Choroid plexus epithelial cell (primary cell): ENCODE measurements at regions not wholly inside any gene's neighbourhood (a gene's known extent, or its start where the extent isn't known, plus 50 kb on each side); places are given as distances from the start of the nearest gene placed in this dataset.
A peak's percentile ranks its signal among the peaks of the same experiment; 100 is the strongest.

Source experiments
- DNase-seq: peaks from one replicate; pipeline ENCODE4 v3.0.0-alpha.2; 2010; ENCODE audit warnings: low read depth
- H3K4me3 ChIP-seq: 2 replicates; pipeline ENCODE4 v1.5.1; 2011; ENCODE audit warnings: low read depth, mild to moderate bottlenecking, control low read depth, low read length, moderate library complexity
- TF ChIP-seq, protein P1 (sequence below): conservative IDR thresholded peaks from 2 replicates; pipeline ENCODE4 v1.5.1; 2011; ENCODE audit warnings: low read depth, mild to moderate bottlenecking, control low read depth, inconsistent platforms, low read length, moderate library complexity

DNA sequence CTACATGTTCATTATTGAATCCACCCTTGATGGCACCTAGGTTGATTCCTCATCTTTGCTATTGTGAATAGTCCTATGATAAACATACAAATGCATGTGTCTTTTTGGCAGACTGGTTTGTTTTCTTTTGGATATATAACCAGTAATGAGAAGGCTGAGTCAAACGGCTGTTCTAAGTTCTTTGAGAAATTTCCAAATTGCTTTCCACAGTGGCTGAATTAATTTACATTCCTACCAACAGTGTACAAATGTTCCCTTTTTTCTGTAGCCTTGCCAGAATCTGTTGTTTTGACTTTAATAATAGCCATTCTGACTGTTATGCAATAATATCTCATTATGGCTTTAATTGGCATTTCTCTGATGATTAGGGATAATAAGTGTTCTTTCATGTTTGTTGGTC, 184.9 kb downstream of the CASP12 start:
- DNase-seq = peak; percentile 48

DNA sequence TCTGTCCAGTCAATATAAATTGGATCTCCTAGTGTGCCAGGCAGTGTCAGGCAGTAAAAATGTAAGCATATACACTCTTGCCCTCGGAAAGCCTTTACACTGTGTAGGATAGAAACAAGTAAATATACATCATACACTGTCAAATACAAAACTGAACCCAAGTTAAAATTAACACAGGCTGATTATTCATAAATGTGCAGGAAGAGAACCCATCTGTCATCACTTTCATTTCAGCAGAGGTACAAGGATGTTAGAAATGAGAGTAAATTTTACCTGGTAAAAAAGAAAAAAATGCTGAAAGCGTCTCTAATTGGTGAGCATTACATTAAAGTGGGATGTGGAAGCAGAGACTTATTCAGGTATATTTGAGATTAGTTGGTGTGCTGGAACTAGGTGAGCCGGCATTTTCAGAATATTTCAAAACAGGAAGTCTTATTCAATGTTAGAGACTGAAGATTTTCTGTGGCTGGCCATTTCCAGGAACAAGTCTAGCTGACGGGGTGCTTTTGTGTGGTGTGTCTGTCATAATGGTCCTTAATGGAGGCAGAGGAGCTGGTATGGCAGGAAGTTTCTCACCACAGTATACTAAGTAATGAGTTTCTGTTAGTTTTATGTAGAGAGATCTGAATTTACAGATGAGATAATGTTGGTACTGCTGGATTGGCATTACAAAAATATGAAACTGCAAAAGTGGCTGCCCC, 192.6 kb downstream of the CASP12 start:
- peak; percentile 63 for DNase-seq
- TF ChIP-seq, protein P1, sequence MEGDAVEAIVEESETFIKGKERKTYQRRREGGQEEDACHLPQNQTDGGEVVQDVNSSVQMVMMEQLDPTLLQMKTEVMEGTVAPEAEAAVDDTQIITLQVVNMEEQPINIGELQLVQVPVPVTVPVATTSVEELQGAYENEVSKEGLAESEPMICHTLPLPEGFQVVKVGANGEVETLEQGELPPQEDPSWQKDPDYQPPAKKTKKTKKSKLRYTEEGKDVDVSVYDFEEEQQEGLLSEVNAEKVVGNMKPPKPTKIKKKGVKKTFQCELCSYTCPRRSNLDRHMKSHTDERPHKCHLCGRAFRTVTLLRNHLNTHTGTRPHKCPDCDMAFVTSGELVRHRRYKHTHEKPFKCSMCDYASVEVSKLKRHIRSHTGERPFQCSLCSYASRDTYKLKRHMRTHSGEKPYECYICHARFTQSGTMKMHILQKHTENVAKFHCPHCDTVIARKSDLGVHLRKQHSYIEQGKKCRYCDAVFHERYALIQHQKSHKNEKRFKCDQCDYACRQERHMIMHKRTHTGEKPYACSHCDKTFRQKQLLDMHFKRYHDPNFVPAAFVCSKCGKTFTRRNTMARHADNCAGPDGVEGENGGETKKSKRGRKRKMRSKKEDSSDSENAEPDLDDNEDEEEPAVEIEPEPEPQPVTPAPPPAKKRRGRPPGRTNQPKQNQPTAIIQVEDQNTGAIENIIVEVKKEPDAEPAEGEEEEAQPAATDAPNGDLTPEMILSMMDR = no peak
- no peak overlapping the region for H3K4me3 ChIP-seq

More for the DNA sequence above, 184.9 kb downstream of the CASP12 start:
- H3K4me3 ChIP-seq = no peak overlapping the region
- TF ChIP-seq, protein P1 = no peak

- DNase-seq = no peak
- no peak overlapping the region for H3K4me3 ChIP-seq
- TF ChIP-seq, protein P1 = no peak
Observed at GRCh38 chr11:104704888-104705287, 193.4 kb downstream of the CASP12 start.

- DNase-seq = peak; percentile 6
- TF ChIP-seq, protein P1 = no peak
- no peak overlapping the region for H3K4me3 ChIP-seq
Observed at GRCh38 chr11:104704146-104704830, 194.0 kb downstream of the CASP12 start.

GRCh38 chr11:104700609-104701008, 197.7 kb downstream of the CASP12 start:
- H3K4me3 ChIP-seq = no peak overlapping the region
- DNase-seq = peak; percentile 88
- TF ChIP-seq, protein P1 = no peak

DNA sequence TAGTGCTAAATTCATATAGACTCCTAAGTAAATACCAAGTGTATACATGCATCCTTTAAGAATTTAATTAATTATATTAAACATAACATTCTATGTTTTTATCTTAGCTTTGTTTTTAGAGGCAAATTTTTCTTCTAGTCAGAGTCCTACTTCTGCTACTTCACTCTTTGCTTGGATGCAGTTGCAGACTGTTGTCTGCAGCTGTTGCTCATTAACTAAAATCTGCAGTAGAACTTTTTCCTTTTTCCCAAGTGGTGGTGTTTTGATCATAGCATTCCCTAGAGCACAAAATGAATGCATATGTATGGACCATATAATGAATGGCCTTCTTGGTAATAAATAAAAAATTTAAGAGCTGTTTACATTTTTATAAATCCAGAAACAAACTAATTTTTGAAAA, 198.3 kb downstream of the CASP12 start:
- DNase-seq = no peak
- TF ChIP-seq, protein P1 = no peak
- H3K4me3 ChIP-seq = no peak overlapping the region
